T-helper 1 cell treated with Interleukin-12 subunit alpha and Interleukin-12 subunit beta and Interleukin-4 antibody, amounts not matched to agents 30 ng/mL and 1 ng/mL, for 36 hours (primary cell): ENCODE measurements at regions not wholly inside any gene's neighbourhood (a gene's known extent, or its start where the extent isn't known, plus 50 kb on each side); places are given as distances from the start of the nearest gene placed in this dataset.
"Not testable (repeated sequence)": the region's sequence is repeated elsewhere in the genome, so short reads cannot be mapped to it uniquely, and the experiment has no call there.

Experiments used
- intact Hi-C: fragments of 100-400 bp; cut with micrococcal nuclease; formaldehyde crosslinking; loops from one replicate; pipeline ENCODE4 v1.15.1; 2024

DNA sequence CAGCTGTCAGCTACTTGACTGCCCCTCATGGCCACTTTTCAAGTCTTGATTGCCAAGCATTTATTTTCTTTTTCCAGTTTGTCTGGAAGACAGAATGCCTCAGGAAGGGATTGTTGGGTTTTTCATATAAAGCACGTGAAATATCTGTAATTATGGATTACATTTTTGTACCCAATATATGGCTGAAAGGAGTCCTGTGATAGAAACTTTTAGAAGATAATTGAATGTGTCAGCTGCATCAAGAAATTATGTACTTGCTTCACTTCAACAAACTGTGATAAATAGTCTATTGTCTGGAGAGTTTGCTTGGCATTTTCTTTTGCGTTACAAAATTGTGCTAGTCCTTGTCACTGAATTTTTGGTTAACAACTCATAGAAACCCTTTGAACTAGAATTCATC is 247.9 kb upstream of the SLCO3A1 start:
- intact Hi-C loops: no loop called here

DNA sequence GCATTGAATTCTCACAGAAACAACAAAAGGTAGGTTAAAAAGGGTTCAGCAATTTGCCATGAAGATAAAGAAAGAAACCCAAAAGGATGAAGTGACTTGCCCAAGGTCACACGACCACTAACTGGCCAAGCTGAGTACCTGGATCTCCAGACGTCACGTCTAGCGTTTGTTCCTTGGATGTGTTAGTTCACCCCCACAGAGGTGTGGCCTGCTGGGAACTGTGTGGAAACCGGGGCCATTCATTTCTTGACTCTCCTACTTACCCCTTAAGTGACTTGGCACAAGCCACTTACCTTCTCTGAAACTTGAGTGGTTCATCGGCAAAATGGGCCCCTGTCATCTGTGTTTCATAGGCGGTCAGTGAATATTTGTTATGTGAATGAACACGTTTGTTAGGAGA is 244.3 kb upstream of the SLCO3A1 start:
- intact Hi-C loops: no loop called here

DNA sequence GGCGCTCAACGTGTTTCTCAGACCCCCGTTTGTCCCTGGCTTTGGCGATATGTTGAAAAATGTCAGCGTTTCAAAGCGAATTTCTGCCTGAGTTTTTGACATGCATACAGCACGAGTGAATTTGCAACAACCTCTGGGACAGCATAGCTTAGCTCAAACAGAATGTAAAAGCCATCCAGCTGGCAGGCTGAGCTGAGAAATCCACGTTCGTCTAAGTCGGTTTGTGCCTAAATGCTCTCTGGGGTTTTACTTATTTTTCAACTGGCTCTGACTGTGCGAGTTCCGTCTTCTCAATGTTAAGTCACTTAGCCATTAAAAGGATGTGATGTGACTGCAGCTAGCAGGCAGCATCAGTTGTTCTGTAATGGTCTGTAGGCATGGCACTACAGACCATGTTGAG is 243.5 kb upstream of the SLCO3A1 start:
- intact Hi-C loops: no loop called here

DNA sequence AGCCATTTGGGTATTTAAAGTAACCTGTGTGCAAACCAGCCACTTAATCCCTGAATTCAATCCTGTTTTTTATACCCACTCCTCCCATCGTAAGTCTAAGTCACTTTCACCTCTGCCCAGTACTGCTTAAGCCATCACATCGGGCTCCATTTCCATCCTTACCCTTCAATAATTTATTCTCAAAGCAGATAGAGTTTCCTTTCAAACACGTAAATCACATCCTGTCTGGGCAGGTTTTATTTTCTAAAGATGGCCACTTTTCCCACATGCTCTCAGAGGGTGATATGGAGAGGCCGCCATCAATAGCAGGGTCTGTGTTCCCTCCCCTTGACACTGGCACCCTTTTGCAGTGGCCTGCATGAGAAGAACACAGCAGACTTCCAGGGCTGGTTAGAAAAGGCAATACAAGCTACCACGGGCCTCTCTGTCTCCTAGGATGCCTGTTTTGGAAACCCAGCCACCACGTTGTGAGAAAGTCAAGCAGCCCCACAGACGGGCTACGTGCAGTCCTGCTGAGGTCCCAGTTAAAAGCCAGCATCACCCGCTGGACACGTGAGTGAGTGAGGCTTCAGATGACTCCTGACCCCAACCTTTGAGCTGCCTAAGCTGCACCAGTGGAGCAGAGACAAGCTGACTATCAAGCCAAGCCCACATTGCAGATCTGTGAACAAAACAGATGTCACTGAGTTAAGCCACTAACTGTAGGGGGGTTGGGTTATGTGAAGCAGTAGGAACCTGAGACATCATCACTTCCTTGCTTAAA is 241.8 kb upstream of the SLCO3A1 start:
- intact Hi-C loops: no loop called here

DNA sequence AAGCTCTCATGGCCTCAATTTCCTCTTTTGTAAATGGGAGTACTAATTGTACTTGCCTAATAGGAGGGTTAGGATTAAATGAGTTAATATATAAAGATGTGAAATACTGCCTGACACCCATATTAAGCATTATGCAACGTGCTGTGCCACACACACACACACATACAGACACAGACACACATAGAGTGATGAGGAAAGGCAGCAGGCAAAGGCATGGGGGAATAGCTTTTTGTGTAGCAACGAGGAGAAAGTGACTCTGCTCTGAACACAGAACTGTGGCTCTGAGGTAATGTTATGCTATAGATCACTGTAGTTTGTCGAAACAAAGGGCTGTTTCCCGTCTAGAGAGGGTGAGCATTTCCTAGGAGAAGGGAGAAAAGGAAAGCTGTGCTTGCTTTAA is 233.3 kb upstream of the SLCO3A1 start:
- intact Hi-C loops: no loop called here

DNA sequence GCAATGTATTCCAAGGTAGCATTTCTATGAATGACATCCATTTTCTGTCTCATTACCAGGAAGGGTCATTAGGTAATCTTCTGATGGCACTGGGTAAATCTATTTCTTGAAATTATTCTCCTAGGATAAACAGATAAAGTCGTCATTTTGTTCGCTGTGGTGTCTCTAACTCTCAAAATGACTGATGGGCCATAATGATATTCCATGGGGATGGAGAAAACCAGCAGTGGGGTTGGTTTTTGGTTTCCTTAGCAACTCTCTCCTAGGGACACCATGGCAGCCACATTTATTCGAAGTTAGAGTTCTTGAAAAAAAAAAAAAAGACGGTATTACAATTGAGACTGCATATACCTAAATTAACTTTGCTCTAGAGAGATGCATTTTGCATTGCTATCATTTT is 231.3 kb upstream of the SLCO3A1 start:
- intact Hi-C loops: no loop called here

DNA sequence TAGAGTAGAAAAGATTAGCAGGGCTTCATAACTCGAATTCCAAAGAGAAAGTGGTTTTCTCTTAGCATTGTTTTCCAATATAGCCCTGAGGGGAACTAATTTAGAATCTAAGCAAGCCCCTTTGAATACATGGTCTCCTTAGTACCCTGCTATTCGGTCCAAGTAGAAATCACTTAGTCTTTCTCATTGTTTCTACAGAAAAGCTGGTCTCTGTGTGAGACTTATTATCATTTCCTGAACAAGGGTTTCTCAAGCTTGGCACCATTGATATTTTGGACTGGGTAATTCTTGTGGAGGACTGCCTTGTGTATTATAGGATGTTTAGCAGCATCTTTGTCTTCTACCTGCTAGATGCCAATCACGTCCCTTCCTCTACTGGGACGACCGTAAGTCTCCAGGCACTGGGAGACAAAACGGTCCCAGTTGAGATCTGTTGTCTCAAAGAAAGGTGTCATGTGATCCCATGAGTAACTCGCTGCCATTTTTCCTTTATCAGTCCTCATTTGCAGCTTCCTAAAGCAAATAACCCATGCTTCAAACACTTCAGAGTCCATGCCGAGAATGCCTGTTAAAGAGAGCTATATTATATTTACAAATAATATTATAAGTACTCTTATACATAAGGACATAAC is 230.7 kb upstream of the SLCO3A1 start:
- intact Hi-C loops: no loop called here

DNA sequence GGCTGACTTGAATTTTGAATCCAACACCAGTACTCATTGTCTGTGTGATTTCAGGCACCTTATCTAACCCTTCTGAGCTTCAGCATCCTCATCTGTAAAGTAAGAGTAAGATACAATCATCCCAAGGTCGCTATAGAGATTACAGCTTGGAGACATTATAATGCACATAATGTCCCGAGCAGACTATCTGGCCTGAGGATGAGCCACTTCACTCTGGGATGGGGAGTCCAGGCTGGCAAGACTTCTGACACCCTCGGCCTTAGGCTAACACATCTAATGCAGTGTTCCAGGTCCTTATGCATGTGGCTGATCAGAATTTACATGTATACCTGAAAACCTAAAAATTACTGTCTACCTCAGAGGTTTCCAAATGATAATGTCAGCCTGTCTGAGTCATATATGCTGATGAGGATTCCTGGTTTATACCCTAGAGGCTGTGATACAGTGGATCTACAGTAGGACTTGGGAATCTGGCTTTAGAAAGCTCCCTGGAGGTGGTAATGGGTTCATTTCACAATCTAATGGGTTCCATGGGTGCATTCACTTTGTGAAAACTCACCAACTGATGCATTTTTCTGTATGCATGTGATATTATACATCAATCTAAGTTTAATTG is 229.0 kb upstream of the SLCO3A1 start:
- intact Hi-C loops: no loop called here

DNA sequence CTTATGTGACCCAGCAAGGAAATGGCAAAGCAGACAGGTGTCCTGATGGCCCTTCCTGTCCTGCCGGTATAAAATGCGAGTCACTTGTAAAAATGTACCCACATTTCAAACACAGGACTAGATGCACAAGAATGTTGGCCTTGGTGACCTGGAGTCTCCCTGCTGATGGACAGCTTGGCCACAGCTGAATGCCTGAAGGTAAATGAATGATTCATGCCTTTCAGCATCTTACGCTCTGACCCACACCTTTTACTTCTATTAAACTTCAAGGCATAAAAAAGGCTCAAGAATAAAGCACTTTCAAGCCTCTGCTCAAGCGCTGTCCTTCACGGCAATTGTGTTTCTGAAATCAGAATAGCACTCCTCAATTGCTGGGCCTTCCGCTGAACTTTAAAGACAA is 228.0 kb upstream of the SLCO3A1 start:
- intact Hi-C loops: no loop called here

DNA sequence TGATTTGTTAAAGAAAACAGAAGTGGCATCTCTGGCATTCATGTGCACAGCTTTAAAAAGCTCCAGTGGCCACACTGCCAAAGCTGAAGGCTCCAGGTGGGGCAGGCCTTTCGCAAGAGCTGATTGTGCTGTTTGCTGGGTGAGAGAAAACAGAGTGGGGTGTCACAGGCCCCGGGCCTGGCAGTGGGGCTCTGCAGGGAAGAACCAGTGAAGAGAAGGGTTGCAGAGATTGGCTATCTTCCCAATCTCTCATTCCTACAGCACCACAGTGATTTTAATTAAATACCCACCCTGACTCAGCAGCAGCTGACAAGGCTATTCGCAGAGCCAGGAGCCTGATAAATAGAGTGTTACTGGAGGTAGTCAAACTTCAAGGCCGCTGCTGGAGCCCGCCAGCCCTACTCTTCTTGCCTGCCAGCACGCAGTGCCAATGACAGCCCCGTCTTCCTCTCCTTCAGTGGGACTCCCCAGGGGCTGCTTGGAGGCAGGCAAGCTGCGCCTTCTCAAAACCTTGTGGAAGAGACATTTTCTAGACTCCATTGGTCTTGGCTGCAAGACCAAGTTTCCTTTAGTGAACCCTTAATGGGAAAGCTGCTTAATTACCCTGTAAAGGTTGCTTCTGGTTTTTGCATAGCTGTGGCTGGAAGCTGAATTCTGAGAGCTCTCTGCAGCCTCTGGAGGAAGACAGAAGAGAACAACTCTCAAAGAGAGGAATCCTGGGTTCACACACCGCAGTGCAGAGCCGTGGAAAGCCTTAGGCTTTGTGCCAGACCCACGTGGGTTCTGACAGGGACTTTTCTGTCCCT is 225.8 kb upstream of the SLCO3A1 start:
- intact Hi-C loops: no loop called here

DNA sequence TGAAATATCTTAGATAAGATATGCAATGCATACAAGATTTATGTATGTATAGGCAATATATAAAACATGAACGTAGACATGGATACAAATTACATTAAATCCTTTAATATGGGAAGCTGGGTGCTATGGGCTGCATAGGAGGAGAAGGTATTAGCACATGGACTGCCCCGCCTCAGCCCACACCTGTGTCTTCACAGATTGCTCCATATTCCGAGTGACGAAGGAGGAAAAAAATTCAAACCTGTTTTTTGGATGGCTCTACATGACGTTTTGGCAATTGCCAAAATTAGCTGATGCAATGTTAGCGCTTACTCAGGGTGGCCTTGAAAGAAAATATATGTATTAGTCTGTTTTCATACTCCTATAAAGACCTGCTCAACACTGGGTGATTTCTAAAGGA is 223.4 kb upstream of the SLCO3A1 start:
- intact Hi-C loops: no loop called here

DNA sequence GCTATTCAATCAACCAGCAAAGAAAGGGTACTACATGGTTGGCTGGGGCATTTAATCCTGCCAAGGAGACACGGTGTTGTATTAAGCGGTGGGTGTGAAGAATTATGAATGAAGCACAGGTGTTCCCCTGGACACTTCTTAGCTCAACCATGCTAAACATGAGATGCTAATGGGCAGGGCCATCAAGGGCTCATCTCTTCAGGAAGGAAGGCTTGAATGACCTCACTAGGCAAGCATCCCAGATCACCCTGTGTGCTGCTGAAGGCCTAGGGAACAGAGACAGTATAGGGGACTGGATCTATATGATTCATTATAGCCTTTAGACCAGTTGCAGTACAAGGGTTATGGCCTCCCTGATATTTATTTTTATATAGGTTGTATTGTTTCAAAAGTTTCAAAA is 221.3 kb upstream of the SLCO3A1 start:
- intact Hi-C loops: no loop called here

DNA sequence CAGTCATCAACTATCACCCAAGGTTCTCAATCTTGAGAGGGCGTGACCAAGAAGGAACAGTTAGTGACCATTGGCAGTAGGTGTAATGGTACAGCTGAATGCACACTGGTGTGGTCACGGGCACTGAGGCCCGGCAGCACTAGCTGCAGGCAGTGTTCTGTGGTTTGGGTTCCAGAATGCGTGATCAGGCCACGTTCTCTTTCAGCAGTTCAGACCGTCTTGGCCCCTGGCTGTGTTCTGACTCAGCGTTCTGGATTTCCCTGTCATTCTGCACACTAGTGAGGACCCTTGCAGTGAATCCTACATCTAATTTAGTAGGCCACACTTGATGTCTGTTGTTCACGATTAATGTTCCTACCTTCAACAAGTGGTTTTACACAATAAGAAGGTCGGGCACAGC is 220.5 kb upstream of the SLCO3A1 start:
- intact Hi-C loops: no loop called here

DNA sequence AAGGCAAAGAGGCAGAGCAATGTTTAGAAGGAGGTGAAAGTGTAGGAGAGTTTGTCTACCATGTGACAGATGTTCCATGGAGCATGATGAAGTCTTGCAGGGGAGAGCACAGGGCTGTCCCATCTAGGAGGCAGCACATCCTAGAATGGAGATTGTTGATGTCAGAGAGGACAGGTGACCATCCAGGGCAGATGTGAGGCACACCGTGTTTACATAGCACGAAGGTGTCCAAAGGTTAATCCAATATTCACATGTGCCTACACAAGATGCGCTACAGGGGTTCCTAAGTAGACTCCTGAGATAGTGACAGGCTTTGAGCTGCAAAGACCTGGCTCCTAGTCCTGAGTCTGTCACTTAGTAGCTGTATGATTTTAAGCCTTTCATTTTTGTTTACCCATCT is 219.3 kb upstream of the SLCO3A1 start:
- intact Hi-C loops: no loop called here

DNA sequence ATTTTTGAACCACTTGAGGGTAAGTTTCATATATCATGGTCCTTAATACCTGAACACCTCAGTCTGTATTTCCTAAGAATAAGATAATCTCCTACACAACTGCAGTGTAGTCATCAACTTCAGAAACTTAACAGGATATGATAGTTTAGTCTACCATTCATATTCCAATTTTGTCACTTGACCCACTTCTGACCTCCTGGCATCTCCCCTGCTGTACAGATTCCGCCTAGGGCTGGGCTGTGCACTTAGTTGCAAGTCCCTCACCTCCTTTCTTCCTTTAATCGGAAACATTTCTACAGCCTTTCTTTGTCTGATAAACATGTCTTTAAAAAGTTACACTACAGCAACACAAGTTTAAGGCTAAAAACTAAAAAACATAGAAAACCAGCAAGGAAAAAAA is 218.4 kb upstream of the SLCO3A1 start:
- intact Hi-C loops: no loop called here

DNA sequence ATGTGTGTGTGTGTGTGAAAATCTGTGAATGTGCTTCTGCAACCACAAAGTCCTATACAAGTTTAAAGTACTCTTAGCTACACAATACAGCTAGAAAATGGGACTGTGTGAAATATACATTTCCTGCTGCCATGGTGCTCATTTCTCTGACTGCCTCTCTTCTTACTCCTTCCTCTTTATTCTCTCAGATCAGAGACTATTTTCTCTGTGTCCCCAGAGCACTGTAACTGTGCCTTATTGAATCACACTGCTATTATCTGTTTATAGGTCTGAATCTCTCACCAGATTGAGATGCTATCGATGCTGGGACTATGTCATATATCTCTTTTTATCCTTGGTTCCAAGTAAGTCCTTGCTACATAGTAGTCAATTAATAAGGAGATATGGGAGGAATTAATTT is 217.9 kb upstream of the SLCO3A1 start:
- intact Hi-C loops: no loop called here

DNA sequence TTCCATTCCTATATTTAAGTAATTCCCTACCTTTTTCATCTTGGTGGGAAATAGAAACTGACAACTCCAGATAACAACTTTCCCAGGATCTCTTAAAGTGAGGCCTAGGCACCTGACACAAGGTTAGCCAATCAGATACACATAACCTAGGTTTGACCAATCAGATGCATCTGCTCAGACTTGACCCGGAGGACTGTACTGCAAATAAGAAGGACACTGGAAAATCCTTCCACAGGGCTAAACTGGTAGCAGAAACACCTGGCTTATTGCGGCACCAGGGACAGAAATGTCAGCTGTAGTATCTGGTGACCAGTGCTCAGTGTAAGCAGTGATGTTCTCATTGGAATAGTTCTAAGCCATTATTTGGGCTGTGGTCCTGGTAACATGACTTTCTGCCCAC is 204.5 kb upstream of the SLCO3A1 start:
- intact Hi-C loops: no loop called here

DNA sequence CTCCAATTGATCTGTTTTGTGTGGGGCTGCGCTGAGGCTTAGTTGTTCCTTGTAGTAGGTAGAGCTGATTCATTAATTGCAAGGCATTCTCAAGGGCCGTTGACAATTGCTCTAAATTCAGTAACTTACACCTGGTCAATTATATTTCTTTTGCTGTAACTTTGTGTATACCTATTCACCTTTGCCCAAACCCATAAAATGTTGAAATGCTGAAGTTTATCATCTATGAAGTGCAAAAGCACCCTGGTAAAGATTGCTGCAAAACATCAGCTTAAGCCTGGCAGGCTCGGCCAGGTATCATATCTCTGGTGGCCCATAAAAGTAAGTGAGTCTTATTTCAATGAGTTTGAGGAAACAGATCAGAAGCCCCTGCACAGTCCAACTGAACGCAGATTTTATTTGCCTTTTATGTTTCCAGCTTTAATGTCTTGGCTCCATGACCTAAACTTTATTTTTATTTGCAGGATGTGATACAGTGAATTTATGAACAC is 203.6 kb upstream of the SLCO3A1 start:
- intact Hi-C loops: no loop called here

DNA sequence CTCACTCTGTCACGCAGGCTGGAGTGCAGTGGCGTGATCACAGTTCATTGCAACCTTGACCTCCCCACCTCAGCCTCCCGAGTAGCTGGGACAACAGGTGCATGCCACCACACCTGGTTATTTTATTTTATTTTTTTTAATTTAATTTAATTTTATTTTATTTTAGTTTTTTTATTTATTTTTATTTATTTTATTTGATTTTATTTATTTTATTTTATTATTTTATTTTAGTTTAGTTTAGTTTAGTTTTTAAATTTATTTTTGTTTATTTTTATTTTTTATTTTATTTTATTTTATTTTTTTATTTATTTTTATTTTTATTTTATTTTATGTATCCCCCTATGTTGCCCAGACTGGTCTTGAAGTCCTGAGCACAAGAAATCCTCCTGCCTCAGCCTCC is 202.3 kb upstream of the SLCO3A1 start:
- intact Hi-C loops: no loop called here

DNA sequence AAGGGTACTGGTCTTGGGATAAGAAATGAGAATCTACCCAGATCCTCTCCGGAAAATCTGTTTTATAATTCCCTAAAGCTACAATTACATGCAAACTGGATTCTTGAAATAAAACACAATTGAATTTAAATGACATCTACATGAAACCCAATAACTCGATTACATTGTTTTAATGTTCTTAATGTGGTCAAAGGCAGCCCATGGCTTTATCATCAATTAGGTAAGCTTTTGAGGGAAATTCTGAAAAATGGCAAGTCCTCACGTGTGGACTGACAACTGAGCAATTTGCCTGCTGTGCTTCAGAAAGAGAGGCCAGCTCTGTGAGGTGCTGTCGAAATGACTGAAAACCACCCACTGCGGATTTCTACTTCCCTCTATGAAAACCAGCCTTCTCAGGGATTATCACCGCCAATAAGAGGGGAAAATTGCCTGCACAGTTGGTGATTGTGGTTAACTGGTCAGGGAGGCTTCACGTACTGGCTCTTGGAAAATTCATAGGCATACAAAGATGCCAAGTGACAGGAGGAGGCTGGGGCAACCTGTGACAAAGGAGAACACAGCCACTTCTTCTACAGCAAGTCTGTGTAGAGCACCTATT is 200.8 kb upstream of the SLCO3A1 start:
- intact Hi-C loops: no loop called here

DNA sequence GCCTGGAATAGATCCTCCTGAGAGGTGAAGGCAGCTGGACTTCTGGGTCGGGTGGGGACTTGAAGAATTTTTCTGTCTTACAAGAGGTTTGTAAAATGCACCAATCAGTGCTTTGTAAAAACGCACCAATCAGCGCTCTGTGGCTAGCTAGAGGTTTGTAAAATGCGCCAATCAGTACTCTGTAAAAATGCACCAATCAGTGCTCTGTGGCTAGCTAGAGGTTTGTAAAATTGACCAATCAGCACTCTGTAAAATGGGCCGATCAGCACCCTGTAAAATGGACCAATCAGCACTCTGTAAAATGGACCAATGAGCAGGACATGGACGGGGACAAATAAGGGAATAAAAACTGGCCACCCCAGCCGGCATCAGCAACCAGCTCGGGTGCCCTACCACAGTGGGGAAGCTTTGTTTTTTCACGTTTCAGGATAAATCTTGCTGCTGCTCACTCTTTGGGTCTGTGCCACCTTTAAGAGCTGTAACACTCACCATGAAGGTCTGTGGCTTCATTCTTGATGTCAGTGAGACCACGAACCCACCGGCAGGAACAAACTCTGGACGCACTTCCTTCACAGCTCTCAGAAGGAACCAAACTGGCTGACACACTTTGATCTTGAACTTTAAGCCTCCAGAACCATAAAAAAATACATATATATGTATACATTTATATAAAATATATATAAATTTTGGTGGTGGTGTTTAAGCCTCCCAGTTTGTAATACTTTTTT is 197.8 kb upstream of the SLCO3A1 start:
- intact Hi-C loops: not testable (repeated sequence)
